IPS-20b (cell line): ENCODE measurements at regions not wholly inside any gene's neighbourhood (a gene's known extent, or its start where the extent isn't known, plus 50 kb on each side); places are given as distances from the start of the nearest gene placed in this dataset.
A peak's percentile ranks its signal among the peaks of the same experiment; 100 is the strongest.

ENCODE experiments used
- H3K27ac ChIP-seq: one replicate; pipeline ENCODE4 v1.5.1; 2013; ENCODE audit warnings: low read length
- H3K27me3 ChIP-seq: 2 replicates; pipeline ENCODE4 v1.6.1; 2013; ENCODE audit warnings: mild to moderate bottlenecking, low read length, inconsistent platforms; ENCODE audit not compliant: insufficient read depth
- H3K36me3 ChIP-seq: 2 replicates; pipeline ENCODE4 v1.6.1; 2013; ENCODE audit warnings: low read depth, mild to moderate bottlenecking, inconsistent platforms, low read length, moderate library complexity; ENCODE audit not compliant: insufficient read depth
- H3K4me1 ChIP-seq: 2 replicates; pipeline ENCODE4 v1.6.1; 2013; ENCODE audit warnings: mild to moderate bottlenecking, control low read depth, inconsistent platforms, low read length, moderate library complexity; ENCODE audit not compliant: insufficient read depth
- H3K4me3 ChIP-seq: 2 replicates; pipeline ENCODE4 v1.5.1; 2013; ENCODE audit warnings: mild to moderate bottlenecking, low read length, inconsistent platforms
- H3K9ac ChIP-seq: 2 replicates; pipeline ENCODE4 v1.6.1; 2013; ENCODE audit warnings: low read depth, mild to moderate bottlenecking, inconsistent platforms, low read length, moderate library complexity
- H3K9me3 ChIP-seq: 2 replicates; pipeline ENCODE4 v1.6.1; 2013; ENCODE audit warnings: mild to moderate bottlenecking, low read depth, low read length, inconsistent platforms; ENCODE audit not compliant: insufficient read depth

DNA sequence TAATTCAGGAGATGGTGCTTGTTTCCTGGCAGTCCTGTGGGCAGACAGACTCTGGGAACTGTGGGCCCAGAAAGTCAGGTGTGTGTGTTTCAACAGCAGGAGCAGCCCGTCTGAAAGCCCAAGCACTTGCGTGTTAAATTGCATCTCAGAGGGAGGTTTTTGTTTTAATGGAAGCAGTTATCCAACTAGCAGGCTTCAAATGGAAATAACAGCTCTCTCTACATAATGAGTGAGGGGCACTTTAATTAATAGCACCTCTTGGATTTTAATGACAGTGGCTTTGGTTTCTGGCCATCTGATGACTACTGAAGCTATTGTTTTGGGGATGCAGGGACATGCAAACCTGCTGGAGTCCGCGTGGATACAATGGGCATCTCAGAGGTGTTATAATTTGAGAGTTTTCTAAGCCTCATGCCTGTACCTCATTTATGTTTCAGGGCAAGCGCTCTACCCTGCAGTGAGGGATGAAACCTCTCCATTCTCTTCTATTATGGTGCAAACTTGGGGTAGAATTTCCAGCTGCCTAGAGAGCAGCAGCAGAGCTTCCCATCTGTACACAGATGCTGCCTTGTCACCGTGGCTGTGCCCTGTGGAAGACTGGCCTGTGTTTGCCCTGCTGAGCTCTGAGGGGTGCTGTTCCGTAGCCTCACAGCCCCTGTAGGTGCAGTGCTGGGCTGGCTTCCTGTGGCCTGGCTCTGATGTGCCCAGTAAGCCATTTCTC, 206.6 kb upstream of the GPR26 start:
- Histone ChIP-seq H3K9ac (peak overlapping the region; percentile 68; the same call in 1 of the 2 replicates), H3K36me3 (no peaks in the 10 kb centered on the region), H3K4me3 (no peak overlapping the region; the same call in 1 of the 2 replicates), H3K4me1 (peaks cover 27% of the 10 kb centered on the region; the same call in 1 of the 2 replicates), H3K27me3 (peaks cover 9% of the 10 kb centered on the region; the same call in 1 of the 2 replicates), H3K9me3 (no peaks in the 10 kb centered on the region), H3K27ac (peak overlapping the region; percentile 84)

- Histone ChIP-seq H3K9me3 (no peaks in the 10 kb centered on the region), H3K4me3 (no peak overlapping the region), H3K9ac (no peak overlapping the region), H3K4me1 (peaks cover 27% of the 10 kb centered on the region; the same call in 1 of the 2 replicates), H3K27me3 (peaks cover 6% of the 10 kb centered on the region), H3K27ac (no peak overlapping the region), H3K36me3 (no peaks in the 10 kb centered on the region)
Measured at GRCh38 chr10:123462246-123462645, 203.9 kb upstream of the GPR26 start.

- H3K4me3 ChIP-seq: no peak overlapping the region
- H3K36me3 ChIP-seq: no peaks in the 10 kb centered on the region
- H3K27ac ChIP-seq: no peak overlapping the region
- H3K9ac ChIP-seq: no peak overlapping the region
- H3K9me3 ChIP-seq: no peaks in the 10 kb centered on the region
- H3K27me3 ChIP-seq: peaks cover 4% of the 10 kb centered on the region
- H3K4me1 ChIP-seq: peaks cover 26% of the 10 kb centered on the region; the same call in 1 of the 2 replicates
Measured at GRCh38 chr10:123462756-123463155, 203.4 kb upstream of the GPR26 start.

- Histone ChIP-seq H3K9ac (no peak overlapping the region), H3K4me3 (no peak overlapping the region), H3K27ac (no peak overlapping the region), H3K4me1 (peaks cover 25% of the 10 kb centered on the region; the same call in 1 of the 2 replicates), H3K9me3 (no peaks in the 10 kb centered on the region), H3K36me3 (no peaks in the 10 kb centered on the region), H3K27me3 (peaks cover under 1% of the 10 kb centered on the region)
Measured at GRCh38 chr10:123463181-123463580, 203.0 kb upstream of the GPR26 start.

GRCh38 chr10:123463698-123464097, 202.5 kb upstream of the GPR26 start:
- Histone ChIP-seq H3K9me3 (no peaks in the 10 kb centered on the region), H3K27ac (no peak overlapping the region), H3K9ac (no peak overlapping the region), H3K36me3 (no peaks in the 10 kb centered on the region), H3K4me1 (peaks cover 20% of the 10 kb centered on the region; the same call in 1 of the 2 replicates), H3K27me3 (no peaks in the 10 kb centered on the region; the same call in 1 of the 2 replicates), H3K4me3 (no peak overlapping the region)

DNA sequence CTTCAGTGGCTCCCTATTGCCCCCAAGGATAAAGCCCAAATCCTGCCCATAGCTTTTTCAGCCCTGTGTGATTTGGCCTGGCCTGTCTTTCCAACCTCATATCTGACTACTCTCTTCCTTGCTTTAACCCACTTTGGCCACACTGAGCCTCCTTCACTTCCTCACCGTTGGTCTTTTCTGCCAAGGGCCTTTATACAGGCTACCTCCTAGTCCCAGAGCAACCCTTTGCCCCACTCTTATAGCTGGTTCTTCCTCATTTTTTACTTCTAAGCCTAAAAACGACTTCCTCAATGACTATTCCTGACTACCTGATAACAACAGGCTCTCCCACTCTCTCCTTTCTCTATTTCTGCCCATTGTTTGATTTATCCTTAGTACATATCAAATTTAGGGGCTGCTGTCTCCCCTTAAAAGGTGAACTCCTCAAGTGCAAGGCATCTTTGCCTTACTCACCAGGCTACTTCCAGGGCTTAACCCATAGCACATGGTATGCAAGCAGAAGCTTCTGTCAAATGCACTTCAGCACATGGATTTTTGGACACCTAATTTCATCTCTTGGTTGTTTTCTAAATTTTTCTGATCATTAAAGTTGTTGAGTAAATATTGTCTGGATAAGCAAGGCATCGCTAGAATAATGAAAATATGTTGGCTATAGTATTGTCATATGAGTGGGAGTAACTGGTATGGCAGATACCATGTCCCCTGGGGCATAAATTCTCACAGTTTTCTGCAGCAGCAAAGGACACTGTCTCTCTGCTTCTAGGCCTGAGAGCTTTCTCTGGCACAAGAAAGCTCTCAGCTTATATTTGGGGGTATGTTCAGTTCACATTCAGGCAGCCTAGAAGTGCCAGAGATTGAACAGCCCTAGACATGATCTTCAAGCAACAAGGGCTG, 201.5 kb upstream of the GPR26 start:
- H3K4me1 ChIP-seq: peaks cover 15% of the 10 kb centered on the region; the same call in 1 of the 2 replicates
- no peak overlapping the region for H3K27ac ChIP-seq
- no peak overlapping the region for H3K4me3 ChIP-seq
- no peaks in the 10 kb centered on the region; the same call in 1 of the 2 replicates for H3K27me3 ChIP-seq
- H3K36me3 ChIP-seq: no peaks in the 10 kb centered on the region
- no peaks in the 10 kb centered on the region for H3K9me3 ChIP-seq
- H3K9ac ChIP-seq: no peak overlapping the region

- Histone ChIP-seq H3K27me3 (no peaks in the 10 kb centered on the region), H3K36me3 (no peaks in the 10 kb centered on the region), H3K4me1 (peaks cover 12% of the 10 kb centered on the region; the same call in 1 of the 2 replicates), H3K27ac (no peak overlapping the region), H3K4me3 (no peak overlapping the region), H3K9me3 (no peaks in the 10 kb centered on the region), H3K9ac (no peak overlapping the region)
Measured at GRCh38 chr10:123470336-123470921, 195.7 kb upstream of the GPR26 start.

DNA sequence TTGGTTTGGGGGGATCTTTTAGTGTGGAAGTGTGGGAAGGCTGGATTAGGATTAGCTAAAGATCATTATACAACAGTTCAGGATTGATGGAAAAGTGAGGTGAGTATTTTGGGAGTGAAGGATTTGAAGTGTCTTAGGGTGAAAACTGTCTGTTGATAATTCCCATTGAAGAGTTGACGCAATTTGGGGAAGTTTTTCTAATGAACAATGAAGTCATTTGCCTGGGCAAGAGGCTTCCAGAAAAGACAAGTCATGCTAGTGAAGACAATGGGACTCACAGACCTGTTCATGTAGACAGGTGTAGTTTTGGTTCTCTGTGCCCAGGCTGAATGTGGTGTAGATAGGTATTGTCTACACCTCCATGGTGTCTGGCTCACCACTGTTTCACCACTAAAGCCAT, 194.3 kb upstream of the GPR26 start:
- H3K4me1 ChIP-seq: peaks cover 12% of the 10 kb centered on the region; the same call in 1 of the 2 replicates
- no peaks in the 10 kb centered on the region for H3K36me3 ChIP-seq
- no peaks in the 10 kb centered on the region for H3K9me3 ChIP-seq
- H3K27ac ChIP-seq: no peak overlapping the region
- no peak overlapping the region for H3K9ac ChIP-seq
- no peak overlapping the region for H3K4me3 ChIP-seq
- H3K27me3 ChIP-seq: no peaks in the 10 kb centered on the region

GRCh38 chr10:123472606-123473005, 193.5 kb upstream of the GPR26 start:
- Histone ChIP-seq H3K4me3 (no peak overlapping the region), H3K9me3 (no peaks in the 10 kb centered on the region), H3K27me3 (no peaks in the 10 kb centered on the region), H3K9ac (no peak overlapping the region), H3K36me3 (no peaks in the 10 kb centered on the region), H3K4me1 (peaks cover 12% of the 10 kb centered on the region; the same call in 1 of the 2 replicates), H3K27ac (no peak overlapping the region)

DNA sequence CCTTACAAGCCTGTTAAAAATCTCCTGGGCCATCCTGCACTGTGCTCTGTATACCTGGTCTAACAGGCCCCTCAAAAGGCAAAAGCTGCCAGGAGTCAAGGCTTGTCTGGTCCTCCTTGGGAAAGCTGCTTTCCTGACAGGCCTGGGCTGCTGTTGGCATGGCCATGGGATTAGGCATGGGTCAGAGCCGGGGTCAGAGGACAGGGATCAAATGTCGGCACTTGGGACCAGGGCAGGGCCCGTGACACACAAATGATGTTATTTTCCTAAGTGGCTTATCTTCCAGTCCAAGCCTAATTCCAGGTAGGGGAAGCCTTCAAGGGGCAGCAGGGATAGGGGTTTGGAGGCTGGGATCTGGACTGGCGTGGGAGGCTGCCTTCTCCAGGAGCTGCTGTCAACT, 191.5 kb upstream of the GPR26 start:
- H3K36me3 ChIP-seq: no peaks in the 10 kb centered on the region
- H3K4me1 ChIP-seq: peaks cover 12% of the 10 kb centered on the region; the same call in 1 of the 2 replicates
- H3K27me3 ChIP-seq: no peaks in the 10 kb centered on the region
- H3K27ac ChIP-seq: no peak overlapping the region
- no peak overlapping the region for H3K4me3 ChIP-seq
- no peaks in the 10 kb centered on the region for H3K9me3 ChIP-seq
- no peak overlapping the region for H3K9ac ChIP-seq

DNA sequence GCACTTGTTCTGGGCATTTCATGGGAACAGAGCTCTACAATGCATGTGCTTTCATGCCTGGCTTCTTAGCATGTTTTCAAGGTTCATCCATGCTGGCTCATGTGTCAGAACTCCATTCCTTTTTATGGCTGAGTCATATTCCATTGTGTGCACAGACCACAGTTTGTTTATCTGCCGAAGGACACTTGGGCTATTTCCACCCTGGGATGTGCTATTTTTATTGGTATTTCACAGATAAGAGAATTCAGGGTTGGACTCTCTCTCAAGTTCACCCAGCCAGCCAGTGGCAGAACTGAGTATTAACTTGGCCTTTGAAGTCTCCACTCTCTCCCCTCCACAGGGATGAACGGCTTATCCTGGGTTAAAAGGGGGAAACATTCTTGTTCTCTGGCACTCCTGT, 190.7 kb upstream of the GPR26 start:
- H3K27me3 ChIP-seq: no peaks in the 10 kb centered on the region

More for the DNA sequence above, 190.7 kb upstream of the GPR26 start:
- Histone ChIP-seq H3K9ac (no peak overlapping the region), H3K4me3 (no peak overlapping the region), H3K27ac (no peak overlapping the region), H3K9me3 (no peaks in the 10 kb centered on the region), H3K4me1 (peaks cover 7% of the 10 kb centered on the region; the same call in 1 of the 2 replicates), H3K36me3 (no peaks in the 10 kb centered on the region)
